ENCODE measurements at regions not wholly inside any gene's neighbourhood (a gene's known extent, or its start where the extent isn't known, plus 50 kb on each side); places are given as distances from the start of the nearest gene placed in this dataset.

DNA sequence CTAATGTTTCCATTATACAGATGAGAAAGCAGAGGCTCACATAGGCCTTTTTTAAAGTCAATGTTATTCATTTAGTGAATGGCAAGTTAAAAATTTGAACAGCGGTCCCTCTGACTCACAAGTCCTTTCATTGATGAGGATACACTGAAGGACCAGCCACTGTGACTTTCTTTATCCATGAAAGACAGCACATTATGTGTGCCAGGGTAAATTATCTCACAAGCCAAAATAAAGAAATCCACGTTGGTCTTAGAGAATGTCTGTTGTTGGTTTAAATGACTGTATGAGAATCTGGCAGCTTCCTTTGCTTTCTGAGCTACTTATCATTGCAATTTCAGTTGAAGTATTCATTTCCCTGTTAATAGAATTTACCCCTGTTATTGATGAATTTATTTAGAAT is 485.1 kb downstream of the TBL1XR1 start:
- Histone ChIP-seq H3K9me3 (no peaks in the 10 kb centered on the region), H3K9ac (no peak overlapping the region), H3K4me1 (no peaks in the 10 kb centered on the region), H3K4me2 (no peak overlapping the region), H3K4me3 (no peak overlapping the region), H3K27ac (no peak overlapping the region), H4K20me1 (no peaks in the 10 kb centered on the region), H3K36me3 (no peaks in the 10 kb centered on the region), H3K27me3 (no peaks in the 10 kb centered on the region)
- TF ChIP-seq Cebpa-rat (IDR thresholded peaks at IDR 0.05): no peak

DNA sequence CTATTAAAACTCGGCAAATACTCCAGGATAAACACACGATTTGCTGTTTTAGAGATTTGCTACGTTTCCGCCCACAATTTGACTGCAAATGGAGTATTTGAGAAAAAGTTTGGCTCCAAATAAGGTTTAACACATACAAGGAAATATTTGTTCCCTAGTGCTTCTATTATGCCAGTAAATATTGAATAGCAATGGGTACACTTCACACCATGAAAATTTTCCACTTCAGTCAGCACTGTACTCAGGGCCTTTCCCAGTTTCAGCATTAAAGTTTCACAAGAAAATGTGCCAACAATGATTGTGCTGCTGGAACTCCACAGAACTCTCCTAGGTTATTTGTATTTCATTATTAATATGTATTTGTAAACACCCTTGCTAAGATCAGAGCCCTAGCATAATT is 498.0 kb downstream of the TBL1XR1 start:
- no peaks in the 10 kb centered on the region for H3K4me1 ChIP-seq
- no peaks in the 10 kb centered on the region for H3K36me3 ChIP-seq
- no peaks in the 10 kb centered on the region for H4K20me1 ChIP-seq
- no peak overlapping the region for H3K4me3 ChIP-seq
- TF ChIP-seq Cebpa-rat (IDR thresholded peaks at IDR 0.05): no peak
- no peak overlapping the region for H3K9ac ChIP-seq
- no peaks in the 10 kb centered on the region for H3K9me3 ChIP-seq
- no peaks in the 10 kb centered on the region for H3K27me3 ChIP-seq
- no peak overlapping the region for H3K27ac ChIP-seq
- H3K4me2 ChIP-seq: no peak overlapping the region

DNA sequence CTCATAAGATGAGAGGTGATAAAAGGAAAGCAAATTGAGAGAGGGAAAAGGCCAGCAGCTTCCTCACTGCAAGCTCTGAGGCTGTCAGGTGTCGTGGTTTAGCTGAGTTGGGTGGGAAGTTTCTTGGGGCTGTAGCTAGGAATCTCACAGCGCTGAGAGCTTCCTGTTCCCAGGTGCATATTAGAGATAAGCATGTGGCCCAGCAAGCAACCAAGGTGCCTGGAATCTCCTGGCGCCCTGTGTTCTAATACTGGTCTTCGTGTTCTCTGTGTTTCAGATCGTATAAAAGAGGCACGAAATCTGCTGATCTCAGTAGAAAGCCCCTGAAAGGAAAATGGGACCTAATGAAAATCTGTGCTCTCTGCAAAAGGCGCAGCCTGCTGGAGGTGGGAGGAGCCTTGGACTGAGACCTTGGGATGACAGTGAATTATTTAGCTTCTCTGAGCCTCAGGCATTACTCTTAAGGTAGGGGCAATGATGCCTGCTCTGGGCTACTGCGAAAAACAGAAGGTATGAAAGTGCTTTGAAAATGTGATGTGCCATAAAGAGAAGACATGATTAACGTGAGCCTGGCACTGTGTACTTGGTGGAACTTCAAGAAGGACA is 499.9 kb downstream of the TBL1XR1 start:
- H3K9ac ChIP-seq: no peak overlapping the region

GRCh38 chr3:176696816-176697215 is 500.5 kb downstream of the TBL1XR1 start:
- TF ChIP-seq Cebpa-rat (IDR thresholded peaks at IDR 0.05): no peak
- Histone ChIP-seq H4K20me1 (no peaks in the 10 kb centered on the region), H3K36me3 (no peaks in the 10 kb centered on the region), H3K27ac (no peak overlapping the region), H3K4me1 (no peaks in the 10 kb centered on the region), H3K9me3 (no peaks in the 10 kb centered on the region), H3K27me3 (no peaks in the 10 kb centered on the region; the same call in 1 of the 2 replicates), H3K9ac (no peak overlapping the region), H3K4me3 (no peak overlapping the region), H3K4me2 (no peak overlapping the region)

More for the DNA sequence above, 499.9 kb downstream of the TBL1XR1 start:
- no peak for TF ChIP-seq Cebpa-rat (IDR thresholded peaks at IDR 0.05)
- Histone ChIP-seq H4K20me1 (no peaks in the 10 kb centered on the region), H3K9me3 (no peaks in the 10 kb centered on the region), H3K27ac (no peak overlapping the region), H3K4me3 (no peak overlapping the region), H3K4me2 (no peak overlapping the region), H3K4me1 (no peaks in the 10 kb centered on the region), H3K27me3 (no peaks in the 10 kb centered on the region; the same call in 1 of the 2 replicates), H3K36me3 (no peaks in the 10 kb centered on the region)

DNA sequence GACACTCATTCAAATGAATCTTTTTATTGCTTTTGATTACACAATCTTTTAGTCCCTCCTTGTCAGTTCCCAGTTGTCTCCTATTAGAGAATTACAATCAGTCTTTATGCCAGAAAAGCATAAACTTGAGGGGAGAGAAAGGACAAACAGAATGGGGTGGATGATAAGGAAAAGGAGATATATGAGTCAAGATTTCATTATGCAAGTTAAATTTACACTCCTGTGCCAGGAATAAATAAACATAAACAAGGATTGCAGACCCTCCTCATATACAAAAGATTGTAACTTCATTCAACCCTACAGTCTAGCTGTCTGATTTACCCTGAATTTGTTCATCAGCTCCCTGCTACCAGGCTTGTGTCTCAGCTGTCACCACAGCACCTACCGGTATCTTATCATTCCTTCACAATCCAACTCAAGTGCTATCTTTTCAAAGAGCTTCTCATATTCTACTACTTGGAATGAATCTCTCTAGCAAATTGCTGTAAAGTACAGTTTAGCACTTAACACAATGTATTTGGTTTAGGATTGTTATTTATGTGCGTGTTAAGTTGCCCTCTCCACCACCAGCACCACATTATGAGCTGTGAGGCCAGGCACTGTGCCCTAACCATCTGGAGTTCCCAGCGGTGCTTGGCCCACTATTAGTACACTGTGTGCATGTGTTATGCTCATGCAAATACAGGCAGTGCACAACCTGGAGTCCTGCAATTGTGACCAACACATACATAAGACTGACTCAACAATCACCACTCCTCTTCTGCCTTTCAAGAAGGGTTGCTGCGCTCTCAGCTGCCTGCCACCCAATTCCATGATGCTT is 504.1 kb downstream of the TBL1XR1 start:
- Histone ChIP-seq H3K36me3 (no peaks in the 10 kb centered on the region), H3K27ac (no peak overlapping the region), H4K20me1 (no peaks in the 10 kb centered on the region), H3K27me3 (no peaks in the 10 kb centered on the region; the same call in 1 of the 2 replicates), H3K9me3 (no peaks in the 10 kb centered on the region), H3K4me1 (no peaks in the 10 kb centered on the region), H3K4me2 (no peak overlapping the region), H3K4me3 (no peak overlapping the region), H3K9ac (no peak overlapping the region)
- TF ChIP-seq Cebpa-rat (IDR thresholded peaks at IDR 0.05): no peak

DNA sequence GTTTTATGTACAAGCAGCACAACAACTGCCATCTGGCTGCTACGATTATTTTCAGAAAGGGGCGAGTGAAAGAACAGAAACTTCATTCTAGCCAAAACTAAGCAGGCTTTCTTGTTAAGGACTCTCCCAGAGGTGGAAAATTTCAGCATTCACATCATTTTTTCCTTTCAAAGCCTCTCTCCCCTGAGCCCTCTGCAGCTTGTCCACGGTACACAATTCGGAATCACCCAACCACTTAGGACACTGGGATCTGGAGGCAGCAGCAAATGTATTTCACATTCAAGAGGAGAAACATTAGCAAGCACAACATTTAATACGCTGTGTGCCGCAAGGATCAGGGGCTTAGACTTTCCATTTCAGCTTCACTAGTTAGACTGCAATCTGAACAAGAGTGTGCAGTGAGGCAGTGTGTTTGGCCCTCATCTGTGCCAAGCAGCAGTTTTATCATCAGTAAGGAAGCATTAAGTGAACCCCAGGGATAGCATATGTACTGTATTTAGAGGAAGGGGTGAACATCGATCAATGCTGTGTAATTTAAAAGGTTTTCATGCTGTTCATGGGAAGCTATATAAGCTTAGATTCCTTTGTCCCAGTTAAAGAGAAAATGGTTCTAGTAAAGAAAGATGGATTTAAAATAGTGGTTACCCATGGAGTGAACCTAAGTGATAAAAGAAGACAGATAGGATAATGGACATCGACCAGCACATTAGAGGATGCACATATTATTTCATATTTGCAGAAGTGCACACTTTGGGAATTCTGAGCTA is 504.9 kb downstream of the TBL1XR1 start:
- no peaks in the 10 kb centered on the region for H3K36me3 ChIP-seq
- H3K27me3 ChIP-seq: no peaks in the 10 kb centered on the region; the same call in 1 of the 2 replicates
- no peak overlapping the region for H3K9ac ChIP-seq
- H3K4me1 ChIP-seq: no peaks in the 10 kb centered on the region
- no peak overlapping the region for H3K4me2 ChIP-seq
- H4K20me1 ChIP-seq: no peaks in the 10 kb centered on the region
- TF ChIP-seq Cebpa-rat (IDR thresholded peaks at IDR 0.05): no peak
- H3K9me3 ChIP-seq: no peaks in the 10 kb centered on the region
- no peak overlapping the region for H3K27ac ChIP-seq
- H3K4me3 ChIP-seq: no peak overlapping the region

- Histone ChIP-seq H3K27ac (no peak overlapping the region), H3K4me1 (no peaks in the 10 kb centered on the region), H3K36me3 (no peaks in the 10 kb centered on the region), H3K9me3 (no peaks in the 10 kb centered on the region), H4K20me1 (no peaks in the 10 kb centered on the region), H3K4me2 (no peak overlapping the region), H3K9ac (no peak overlapping the region), H3K4me3 (no peak overlapping the region), H3K27me3 (no peaks in the 10 kb centered on the region; the same call in 1 of the 2 replicates)
- no peak for TF ChIP-seq Cebpa-rat (IDR thresholded peaks at IDR 0.05)
Observed at GRCh38 chr3:176690083-176690869, 507.0 kb downstream of the TBL1XR1 start.

DNA sequence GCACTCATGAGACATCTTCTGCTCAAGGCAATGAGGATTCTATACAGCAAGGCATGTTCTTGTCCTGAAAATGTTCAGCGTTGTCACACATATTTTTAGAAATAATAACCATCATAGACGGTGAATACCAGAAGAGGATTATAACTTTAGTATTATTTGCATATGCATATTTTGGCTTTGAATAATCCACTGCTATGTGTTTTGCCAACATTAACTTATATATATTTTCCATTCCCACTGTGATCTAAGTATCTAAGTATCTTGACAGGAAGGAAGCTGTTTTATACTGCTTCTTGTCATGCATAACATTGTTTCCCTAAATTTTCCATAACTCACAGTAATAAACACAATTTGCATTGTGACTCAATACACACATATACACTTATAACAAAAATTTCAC is 509.5 kb downstream of the TBL1XR1 start:
- Histone ChIP-seq H3K36me3 (no peaks in the 10 kb centered on the region), H3K27me3 (no peaks in the 10 kb centered on the region; the same call in 1 of the 2 replicates), H3K9me3 (0 out of 2 replicates have a peak, but pooled peaks cover 6% of the 10 kb centered on the region), H3K4me3 (no peak overlapping the region), H3K27ac (no peak overlapping the region), H3K4me1 (no peaks in the 10 kb centered on the region), H4K20me1 (no peaks in the 10 kb centered on the region), H3K9ac (no peak overlapping the region), H3K4me2 (no peak overlapping the region)
- no peak for TF ChIP-seq Cebpa-rat (IDR thresholded peaks at IDR 0.05)

DNA sequence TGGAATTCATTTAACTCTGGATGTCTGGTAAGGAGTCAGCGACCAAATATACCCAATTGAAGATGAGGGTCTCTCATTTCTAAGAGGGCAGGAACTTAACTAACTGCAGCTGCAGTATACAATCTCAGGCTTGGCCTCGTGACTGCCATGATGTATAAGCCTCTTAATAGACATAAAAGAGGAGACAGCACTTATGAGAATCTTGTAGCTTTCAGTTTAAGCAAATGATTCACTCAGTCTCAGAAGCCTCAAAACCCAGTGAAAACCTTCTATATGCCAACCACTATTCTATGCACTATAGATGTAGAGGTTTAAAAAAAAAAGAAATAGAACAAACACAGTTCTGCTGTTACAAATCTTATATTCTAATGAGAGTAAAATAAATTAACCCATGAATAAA is 513.9 kb downstream of the TBL1XR1 start:
- H3K4me2 ChIP-seq: no peak overlapping the region
- H3K27ac ChIP-seq: no peak overlapping the region
- no peaks in the 10 kb centered on the region for H4K20me1 ChIP-seq
- H3K4me3 ChIP-seq: no peak overlapping the region
- no peaks in the 10 kb centered on the region for H3K4me1 ChIP-seq
- H3K9me3 ChIP-seq: peaks cover 13% of the 10 kb centered on the region; the same call in 1 of the 2 replicates
- H3K27me3 ChIP-seq: no peaks in the 10 kb centered on the region
- no peak overlapping the region for H3K9ac ChIP-seq
- TF ChIP-seq Cebpa-rat (IDR thresholded peaks at IDR 0.05): no peak
- no peaks in the 10 kb centered on the region for H3K36me3 ChIP-seq
